Progenitor cell of endocrine pancreas (in vitro differentiated cells): ENCODE measurements at regions not wholly inside any gene's neighbourhood (a gene's known extent, or its start where the extent isn't known, plus 50 kb on each side); places are given as distances from the start of the nearest gene placed in this dataset.

ENCODE experiments used
- DNase-seq: peaks from one replicate; pipeline ENCODE4 v3.0.0; 2021; ENCODE audit warnings: low spot score; ENCODE audit not compliant: unreplicated experiment
- H3K27ac Mint-ChIP-seq: 2 replicates; pipeline ENCODE4 v1.8.0; 2021; ENCODE audit warnings: mild to moderate bottlenecking, moderate library complexity, mixed read lengths
- H3K27me3 Mint-ChIP-seq: 2 replicates; pipeline ENCODE4 v1.8.0; 2021; ENCODE audit warnings: mixed read lengths
- H3K36me3 Mint-ChIP-seq: 2 replicates; pipeline ENCODE4 v1.8.0; 2022; ENCODE audit warnings: mixed read lengths; ENCODE audit not compliant: insufficient read depth
- H3K4me1 Mint-ChIP-seq: 2 replicates; pipeline ENCODE4 v1.8.0; 2021; ENCODE audit warnings: low read depth, mixed read lengths
- H3K4me3 Mint-ChIP-seq: 2 replicates; pipeline ENCODE4 v1.8.0; 2021; ENCODE audit warnings: low read depth, mild to moderate bottlenecking, moderate library complexity, mixed read lengths
- H3K9me3 Mint-ChIP-seq: 2 replicates; pipeline ENCODE4 v1.8.0; 2021; ENCODE audit warnings: low read depth, mixed read lengths
- TF ChIP-seq, protein P1 (sequence below): fragments of 200-600 bp; sonication (generic); IDR thresholded peaks from one replicate; pipeline ENCODE4 v1.5.0; 2021; ENCODE audit warnings: antibody characterized with exemption, mild to moderate bottlenecking; ENCODE audit not compliant: unreplicated experiment

GRCh38 chr4:61036071-61036684 is 163.9 kb upstream of the ADGRL3 start:
- Mint-ChIP-seq H3K36me3 (no peaks in the 10 kb centered on the region), H3K27me3 (no peaks in the 10 kb centered on the region), H3K4me3 (no peak overlapping the region), H3K9me3 (peaks cover 6% of the 10 kb centered on the region), H3K27ac (no peak overlapping the region), H3K4me1 (no peaks in the 10 kb centered on the region)
- DNase-seq = no peak
- TF ChIP-seq, protein P1, sequence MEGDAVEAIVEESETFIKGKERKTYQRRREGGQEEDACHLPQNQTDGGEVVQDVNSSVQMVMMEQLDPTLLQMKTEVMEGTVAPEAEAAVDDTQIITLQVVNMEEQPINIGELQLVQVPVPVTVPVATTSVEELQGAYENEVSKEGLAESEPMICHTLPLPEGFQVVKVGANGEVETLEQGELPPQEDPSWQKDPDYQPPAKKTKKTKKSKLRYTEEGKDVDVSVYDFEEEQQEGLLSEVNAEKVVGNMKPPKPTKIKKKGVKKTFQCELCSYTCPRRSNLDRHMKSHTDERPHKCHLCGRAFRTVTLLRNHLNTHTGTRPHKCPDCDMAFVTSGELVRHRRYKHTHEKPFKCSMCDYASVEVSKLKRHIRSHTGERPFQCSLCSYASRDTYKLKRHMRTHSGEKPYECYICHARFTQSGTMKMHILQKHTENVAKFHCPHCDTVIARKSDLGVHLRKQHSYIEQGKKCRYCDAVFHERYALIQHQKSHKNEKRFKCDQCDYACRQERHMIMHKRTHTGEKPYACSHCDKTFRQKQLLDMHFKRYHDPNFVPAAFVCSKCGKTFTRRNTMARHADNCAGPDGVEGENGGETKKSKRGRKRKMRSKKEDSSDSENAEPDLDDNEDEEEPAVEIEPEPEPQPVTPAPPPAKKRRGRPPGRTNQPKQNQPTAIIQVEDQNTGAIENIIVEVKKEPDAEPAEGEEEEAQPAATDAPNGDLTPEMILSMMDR = no peak

GRCh38 chr4:61041527-61041926 is 158.6 kb upstream of the ADGRL3 start:
- Mint-ChIP-seq H3K27ac (no peak overlapping the region), H3K4me3 (no peak overlapping the region)
- no peak for DNase-seq

DNA sequence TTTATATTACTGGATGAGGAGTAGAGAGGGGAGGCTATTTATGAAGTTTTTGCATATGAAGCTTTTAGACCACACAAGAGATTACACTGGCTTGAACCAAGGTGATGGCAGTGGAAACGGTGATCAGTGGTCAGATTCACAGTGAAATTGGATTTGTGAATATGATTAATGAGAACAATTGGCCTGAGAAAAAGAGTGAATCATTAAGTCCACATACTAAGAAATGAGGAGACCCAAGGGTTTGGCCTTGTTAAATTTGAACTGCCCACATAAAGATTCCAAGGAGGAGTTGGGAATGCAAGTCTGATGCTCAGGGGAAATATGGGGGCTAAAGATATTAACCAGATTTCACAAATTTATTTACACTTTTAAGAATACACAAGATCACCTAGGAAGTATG is 155.3 kb upstream of the ADGRL3 start:
- Mint-ChIP-seq H3K27me3 (no peaks in the 10 kb centered on the region), H3K4me3 (no peak overlapping the region), H3K27ac (no peak overlapping the region), H3K36me3 (no peaks in the 10 kb centered on the region), H3K9me3 (peaks cover 2% of the 10 kb centered on the region), H3K4me1 (no peaks in the 10 kb centered on the region)
- no peak for DNase-seq
- TF ChIP-seq, protein P1 = no peak

More at GRCh38 chr4:61041527-61041926, 158.6 kb upstream of the ADGRL3 start:
- Mint-ChIP-seq H3K4me1 (no peaks in the 10 kb centered on the region), H3K9me3 (peaks cover 6% of the 10 kb centered on the region), H3K27me3 (no peaks in the 10 kb centered on the region), H3K36me3 (no peaks in the 10 kb centered on the region)
- TF ChIP-seq, protein P1 = no peak

GRCh38 chr4:61049018-61049417 is 151.1 kb upstream of the ADGRL3 start:
- H3K36me3 Mint-ChIP-seq = no peaks in the 10 kb centered on the region
- no peaks in the 10 kb centered on the region for H3K4me1 Mint-ChIP-seq

GRCh38 chr4:61067381-61067780 is 132.7 kb upstream of the ADGRL3 start:
- Mint-ChIP-seq H3K4me1 (no peaks in the 10 kb centered on the region), H3K27ac (no peak overlapping the region), H3K9me3 (no peaks in the 10 kb centered on the region), H3K27me3 (no peaks in the 10 kb centered on the region), H3K36me3 (no peaks in the 10 kb centered on the region), H3K4me3 (no peak overlapping the region)
- TF ChIP-seq, protein P1 = no peak
- no peak for DNase-seq

More at GRCh38 chr4:61049018-61049417, 151.1 kb upstream of the ADGRL3 start:
- H3K9me3 Mint-ChIP-seq = no peaks in the 10 kb centered on the region
- no peak for DNase-seq
- H3K27ac Mint-ChIP-seq = no peak overlapping the region
- H3K4me3 Mint-ChIP-seq = no peak overlapping the region
- H3K27me3 Mint-ChIP-seq = no peaks in the 10 kb centered on the region
- TF ChIP-seq, protein P1 = no peak
